ENCODE measurements at regions not wholly inside any gene's neighbourhood (a gene's known extent, or its start where the extent isn't known, plus 50 kb on each side); places are given as distances from the start of the nearest gene placed in this dataset.

DNA sequence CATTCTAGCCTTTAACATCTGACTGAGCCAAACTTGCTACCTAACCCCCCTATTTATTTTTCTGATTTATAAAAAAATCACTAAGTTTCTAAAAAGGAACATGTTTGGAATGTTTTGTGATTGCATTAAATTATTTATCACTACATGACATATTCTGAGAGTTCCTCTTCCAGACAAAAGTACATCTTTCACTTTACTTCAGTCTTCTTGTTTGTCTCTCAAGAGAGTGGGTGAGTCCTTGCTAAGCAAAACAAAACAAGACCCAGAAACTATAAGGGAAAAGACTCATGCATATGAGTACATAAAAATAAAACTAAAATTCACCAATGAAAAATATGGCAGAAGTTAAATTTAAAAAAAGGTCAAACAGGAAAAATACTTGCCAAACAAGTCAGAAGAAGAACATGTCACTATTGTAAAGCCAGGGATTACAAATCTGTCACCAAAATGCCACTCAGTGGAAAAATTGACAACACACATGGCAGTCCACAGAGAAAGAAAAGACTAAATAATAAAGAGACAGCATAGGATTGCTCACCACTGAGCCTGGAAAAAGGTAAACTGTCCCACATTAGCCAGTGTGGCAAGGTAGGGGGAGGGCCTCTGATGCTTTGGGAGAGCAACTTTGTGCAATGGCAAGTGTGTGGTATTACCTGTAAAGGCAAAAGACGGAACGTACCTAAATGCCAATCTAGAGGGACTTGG is 166.7 kb upstream of the ZNF32 start:
- TF ChIP-seq CTCF (IDR thresholded peaks at IDR 0.05) = no peak
- no peak for TF ChIP-seq EP300 (IDR thresholded peaks at IDR 0.05)
